ENCODE measurements at regions not wholly inside any gene's neighbourhood (a gene's known extent, or its start where the extent isn't known, plus 50 kb on each side); places are given as distances from the start of the nearest gene placed in this dataset.

DNA sequence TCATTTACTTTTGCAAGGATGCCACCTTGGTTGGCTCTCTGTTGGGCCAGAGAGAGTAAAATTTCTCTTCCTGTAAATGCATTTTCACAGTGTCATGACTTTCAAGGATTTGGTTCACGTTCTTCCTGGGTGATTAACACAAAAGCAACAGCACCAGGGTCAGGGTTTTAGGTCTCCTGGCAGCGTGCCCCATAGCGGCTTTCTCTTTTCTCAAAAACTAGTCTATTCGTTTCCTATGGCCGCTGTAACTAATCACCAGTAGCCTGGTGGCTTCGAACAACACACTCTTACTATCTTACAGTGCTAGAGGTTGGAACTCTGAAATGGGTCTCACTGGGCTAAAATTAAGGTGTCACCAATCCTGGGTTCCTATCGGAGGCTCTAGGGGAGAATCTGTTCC, 56.3 kb upstream of the ACMSD start:
- H3K27ac Mint-ChIP-seq (ENCODE audit: unreplicated experiment): no peak overlapping the region
- H3K4me1 Mint-ChIP-seq: peaks cover 8% of the 10 kb centered on the region
- TF ChIP-seq, protein P1, sequence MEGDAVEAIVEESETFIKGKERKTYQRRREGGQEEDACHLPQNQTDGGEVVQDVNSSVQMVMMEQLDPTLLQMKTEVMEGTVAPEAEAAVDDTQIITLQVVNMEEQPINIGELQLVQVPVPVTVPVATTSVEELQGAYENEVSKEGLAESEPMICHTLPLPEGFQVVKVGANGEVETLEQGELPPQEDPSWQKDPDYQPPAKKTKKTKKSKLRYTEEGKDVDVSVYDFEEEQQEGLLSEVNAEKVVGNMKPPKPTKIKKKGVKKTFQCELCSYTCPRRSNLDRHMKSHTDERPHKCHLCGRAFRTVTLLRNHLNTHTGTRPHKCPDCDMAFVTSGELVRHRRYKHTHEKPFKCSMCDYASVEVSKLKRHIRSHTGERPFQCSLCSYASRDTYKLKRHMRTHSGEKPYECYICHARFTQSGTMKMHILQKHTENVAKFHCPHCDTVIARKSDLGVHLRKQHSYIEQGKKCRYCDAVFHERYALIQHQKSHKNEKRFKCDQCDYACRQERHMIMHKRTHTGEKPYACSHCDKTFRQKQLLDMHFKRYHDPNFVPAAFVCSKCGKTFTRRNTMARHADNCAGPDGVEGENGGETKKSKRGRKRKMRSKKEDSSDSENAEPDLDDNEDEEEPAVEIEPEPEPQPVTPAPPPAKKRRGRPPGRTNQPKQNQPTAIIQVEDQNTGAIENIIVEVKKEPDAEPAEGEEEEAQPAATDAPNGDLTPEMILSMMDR (conservative IDR thresholded peaks at IDR 0.05): no peak
- no peaks in the 10 kb centered on the region for H3K9me3 Mint-ChIP-seq
- H3K27me3 Mint-ChIP-seq (ENCODE audit: low read depth): no peaks in the 10 kb centered on the region
- H3K4me3 Mint-ChIP-seq: no peak overlapping the region
- no peaks in the 10 kb centered on the region for H3K36me3 Mint-ChIP-seq (ENCODE audit: low read depth)
- no peak for DNase-seq (ENCODE audit: low read depth, low spot score)

DNA sequence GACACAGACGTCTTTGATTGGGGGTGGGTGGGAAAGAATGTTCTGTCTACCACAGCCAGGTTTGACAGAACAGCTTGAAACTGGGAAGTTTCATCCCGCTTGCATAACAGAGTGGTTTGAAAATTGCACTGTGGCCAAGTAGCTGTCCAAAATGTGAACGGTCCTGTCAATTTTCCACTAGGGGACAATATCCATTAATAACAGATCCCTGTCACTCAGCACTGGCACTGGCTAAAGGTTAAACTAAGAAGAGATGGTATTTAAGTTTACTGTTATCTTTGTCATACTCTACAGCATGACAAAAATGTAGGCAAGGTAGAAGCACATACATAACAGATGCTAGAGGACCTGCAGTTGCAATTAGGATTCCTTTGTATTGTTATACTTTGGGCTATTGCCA, 55.6 kb upstream of the ACMSD start:
- no peak overlapping the region for H3K4me3 Mint-ChIP-seq
- peaks cover 8% of the 10 kb centered on the region for H3K4me1 Mint-ChIP-seq
- TF ChIP-seq, protein P1 (conservative IDR thresholded peaks at IDR 0.05): peak; percentile 64
- no peaks in the 10 kb centered on the region for H3K9me3 Mint-ChIP-seq
- no peaks in the 10 kb centered on the region for H3K36me3 Mint-ChIP-seq (ENCODE audit: low read depth)
- peak; percentile 9 for DNase-seq (ENCODE audit: low read depth, low spot score)
- no peak overlapping the region for H3K27ac Mint-ChIP-seq (ENCODE audit: unreplicated experiment)
- no peaks in the 10 kb centered on the region for H3K27me3 Mint-ChIP-seq (ENCODE audit: low read depth)

DNA sequence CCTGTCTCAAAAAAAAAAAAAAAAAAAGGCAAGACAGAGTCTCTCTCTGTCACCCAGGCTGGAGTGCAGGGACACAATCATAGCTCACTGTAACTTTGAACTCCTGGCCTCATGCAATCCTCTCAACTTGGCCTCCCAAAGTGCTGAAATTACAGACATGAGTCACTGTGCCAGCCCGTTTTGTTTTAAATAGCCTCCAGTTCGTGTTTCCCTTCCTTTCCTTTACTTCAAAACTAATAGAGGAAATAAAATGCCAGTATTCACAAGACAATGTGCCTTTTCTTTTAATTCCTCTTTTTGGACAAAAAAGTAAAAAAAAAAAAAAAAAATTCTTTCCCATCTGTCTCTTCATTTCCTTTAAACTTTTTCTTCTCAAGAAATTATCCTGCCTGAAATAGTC, 54.5 kb upstream of the ACMSD start:
- H3K36me3 Mint-ChIP-seq (ENCODE audit: low read depth): no peaks in the 10 kb centered on the region
- TF ChIP-seq, protein P1 (conservative IDR thresholded peaks at IDR 0.05): no peak
- H3K27me3 Mint-ChIP-seq (ENCODE audit: low read depth): no peaks in the 10 kb centered on the region

DNA sequence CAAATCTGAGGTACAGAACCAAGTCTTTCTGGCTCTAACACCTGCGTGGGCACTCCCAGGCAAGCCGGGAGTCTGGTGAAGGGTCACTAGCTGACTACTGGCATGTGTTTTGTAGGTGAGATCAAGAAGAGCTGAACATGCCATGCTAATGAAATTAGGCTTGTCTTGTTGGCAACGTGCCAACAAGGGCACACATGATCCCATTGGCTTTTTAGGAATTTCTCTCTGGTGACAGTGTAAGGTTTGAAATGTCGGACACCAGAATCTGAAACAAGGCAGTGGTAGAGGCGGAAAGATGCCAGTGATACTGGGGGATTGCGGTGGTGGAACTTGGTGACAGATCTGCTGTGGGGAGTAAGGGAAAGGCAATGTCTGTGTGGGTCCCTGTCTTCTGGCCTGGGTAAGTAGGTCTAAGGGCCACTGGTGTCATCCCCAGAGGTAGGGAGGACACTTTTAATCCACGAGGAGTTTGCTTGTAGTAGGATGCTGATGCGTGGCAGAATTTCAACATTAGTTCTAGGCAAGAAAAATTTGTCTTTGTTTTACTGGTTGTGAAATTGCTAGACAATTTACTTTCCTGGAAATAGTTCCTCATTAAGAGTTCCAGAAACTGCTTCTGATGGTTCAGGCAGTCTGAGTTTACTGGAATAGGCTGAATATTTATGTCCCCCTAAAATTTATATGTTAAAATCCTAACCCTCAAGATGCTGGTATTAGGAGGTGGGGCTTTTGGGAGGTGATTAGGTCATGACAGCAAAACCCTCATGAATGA, 52.6 kb upstream of the ACMSD start:
- TF ChIP-seq, protein P1 (conservative IDR thresholded peaks at IDR 0.05): no peak
- no peaks in the 10 kb centered on the region for H3K9me3 Mint-ChIP-seq
- no peak overlapping the region for H3K27ac Mint-ChIP-seq (ENCODE audit: unreplicated experiment)
- peaks cover 8% of the 10 kb centered on the region for H3K4me1 Mint-ChIP-seq
- H3K4me3 Mint-ChIP-seq: no peak overlapping the region
- H3K36me3 Mint-ChIP-seq (ENCODE audit: low read depth): no peaks in the 10 kb centered on the region
- H3K27me3 Mint-ChIP-seq (ENCODE audit: low read depth): no peaks in the 10 kb centered on the region
- no peak for DNase-seq (ENCODE audit: low read depth, low spot score)

More for the DNA sequence above, 54.5 kb upstream of the ACMSD start:
- Mint-ChIP-seq H3K9me3 (no peaks in the 10 kb centered on the region), H3K27ac (ENCODE audit: unreplicated experiment) (no peak overlapping the region), H3K4me1 (peaks cover 8% of the 10 kb centered on the region), H3K4me3 (no peak overlapping the region)
- DNase-seq (ENCODE audit: low read depth, low spot score): no peak

DNA sequence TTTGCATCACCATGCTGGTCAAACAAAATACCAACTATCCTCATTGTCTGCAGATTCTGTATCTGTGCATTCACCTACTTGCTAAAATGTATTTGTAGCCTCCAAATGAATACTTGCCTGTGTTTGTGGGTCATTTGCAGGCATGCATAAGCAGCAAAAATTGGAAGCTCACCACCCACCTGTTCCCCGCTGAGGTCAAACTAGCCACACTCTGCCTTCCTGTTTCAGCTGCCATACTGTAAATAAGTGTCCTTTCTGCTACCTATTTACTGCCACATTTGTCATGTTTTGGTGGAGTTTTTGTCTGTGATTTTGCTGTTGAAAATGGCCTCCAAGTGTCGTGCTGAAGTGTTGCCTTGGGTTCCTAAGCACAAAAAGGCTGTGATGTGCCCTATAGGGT, 50.0 kb upstream of the ACMSD start:
- Mint-ChIP-seq H3K36me3 (ENCODE audit: low read depth) (no peaks in the 10 kb centered on the region), H3K4me3 (no peak overlapping the region), H3K4me1 (peaks cover 3% of the 10 kb centered on the region), H3K9me3 (no peaks in the 10 kb centered on the region), H3K27me3 (ENCODE audit: low read depth) (no peaks in the 10 kb centered on the region), H3K27ac (ENCODE audit: unreplicated experiment) (no peak overlapping the region)
- TF ChIP-seq, protein P1 (conservative IDR thresholded peaks at IDR 0.05): no peak
- no peak for DNase-seq (ENCODE audit: low read depth, low spot score)

All from neural crest cell (in vitro differentiated cells).